22Rv1 (cell line): ENCODE measurements at regions not wholly inside any gene's neighbourhood (a gene's known extent, or its start where the extent isn't known, plus 50 kb on each side); places are given as distances from the start of the nearest gene placed in this dataset.

Experiments
- CTCF ChIP-seq: fragments of 450-650 bp; IDR thresholded peaks from 2 replicates; pipeline ENCODE4 v1.5.1; 2017; ENCODE audit warnings: mild to moderate bottlenecking
- ZFX ChIP-seq: fragments of 450-650 bp; IDR thresholded peaks from 2 replicates; pipeline ENCODE4 v1.6.1; 2017; ENCODE audit warnings: antibody characterized with exemption, borderline replicate concordance

DNA sequence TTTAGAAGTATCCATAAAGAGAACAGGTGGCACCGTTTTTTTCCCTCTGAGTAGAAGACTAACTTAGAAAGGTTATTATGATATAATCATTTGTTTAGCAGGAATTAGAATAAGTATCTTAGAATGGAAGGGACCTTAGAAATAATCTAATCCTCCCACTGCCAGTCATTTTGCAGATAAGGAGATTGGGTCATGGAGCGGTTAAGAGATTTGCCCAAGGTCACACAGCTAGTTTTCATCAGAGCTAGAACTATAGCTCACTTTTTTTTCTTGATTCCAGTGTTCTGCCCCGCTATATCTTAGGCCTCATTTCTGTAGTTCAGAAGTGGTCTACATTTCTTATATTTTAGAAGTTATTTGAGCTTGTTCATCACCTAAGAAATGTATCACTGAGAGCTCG, 139.6 kb downstream of the PRL start:
- TF ChIP-seq CTCF (no peak), ZFX (no peak)
